ENCODE measurements at regions not wholly inside any gene's neighbourhood (a gene's known extent, or its start where the extent isn't known, plus 50 kb on each side); places are given as distances from the start of the nearest gene placed in this dataset.

DNA sequence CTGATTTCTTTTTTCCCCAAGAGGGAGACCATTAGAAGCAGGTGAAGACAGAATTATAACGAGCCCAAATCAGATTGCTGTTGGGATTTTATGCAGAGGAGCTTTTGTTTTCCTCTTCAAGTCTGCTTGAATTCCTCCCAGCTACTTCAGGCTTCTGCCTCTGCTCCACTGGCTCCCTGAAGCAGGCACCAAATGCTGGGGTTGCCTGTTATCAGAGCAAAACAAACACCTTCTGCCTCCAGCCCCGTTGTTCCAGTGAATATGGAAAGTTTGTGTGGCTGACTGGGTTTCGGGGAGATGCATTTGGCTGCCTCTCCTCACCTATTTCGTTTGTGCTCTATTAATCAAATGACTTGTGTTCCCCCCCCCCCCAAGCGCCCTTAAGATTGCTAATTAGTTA lies 209.2 kb downstream of the URB2 start:
- TF ChIP-seq CTCF (IDR thresholded peaks at IDR 0.05) (no peak), POLR2A (IDR thresholded peaks at IDR 0.05) (no peak)
